PFSK-1 (cell line): ENCODE measurements at regions not wholly inside any gene's neighbourhood (a gene's known extent, or its start where the extent isn't known, plus 50 kb on each side); places are given as distances from the start of the nearest gene placed in this dataset.

Experiments used
- FOXP2 ChIP-seq: optimal IDR thresholded peaks from 2 replicates; pipeline ENCODE3; 2011; ENCODE audit warnings: borderline replicate concordance, control low read depth, inconsistent platforms; ENCODE audit not compliant: insufficient read depth; ENCODE audit errors: extremely low read length, extremely low read depth
- POLR2AphosphoS5 ChIP-seq: IDR thresholded peaks from 2 replicates; pipeline ENCODE4 v1.6.1; 2012; ENCODE audit warnings: low read depth, mild to moderate bottlenecking, control low read depth, low read length, moderate library complexity
- SIN3A ChIP-seq: IDR thresholded peaks from 2 replicates; pipeline ENCODE4 v1.6.1; 2012; ENCODE audit warnings: mild to moderate bottlenecking, low read length, moderate library complexity, borderline replicate concordance; ENCODE audit not compliant: insufficient read depth
- TAF1 ChIP-seq: IDR thresholded peaks from 2 replicates; pipeline ENCODE4 v1.6.1; 2012; ENCODE audit warnings: low read length, control low read depth, borderline replicate concordance; ENCODE audit not compliant: insufficient read depth
- TF ChIP-seq, protein P1 (sequence below), 2 experiments: IDR thresholded peaks; 2 replicates each; pipeline versions ENCODE4 v1.6.1 to v1.8.0; 2011 to 2012; ENCODE audit warnings: low read depth in 2 of 2, low read length in 2 of 2, control low read depth in 1 of 2, inconsistent platforms in 1 of 2, mild to moderate bottlenecking in 1 of 2, moderate library complexity in 1 of 2; ENCODE audit not compliant: insufficient read depth in 1 of 2

DNA sequence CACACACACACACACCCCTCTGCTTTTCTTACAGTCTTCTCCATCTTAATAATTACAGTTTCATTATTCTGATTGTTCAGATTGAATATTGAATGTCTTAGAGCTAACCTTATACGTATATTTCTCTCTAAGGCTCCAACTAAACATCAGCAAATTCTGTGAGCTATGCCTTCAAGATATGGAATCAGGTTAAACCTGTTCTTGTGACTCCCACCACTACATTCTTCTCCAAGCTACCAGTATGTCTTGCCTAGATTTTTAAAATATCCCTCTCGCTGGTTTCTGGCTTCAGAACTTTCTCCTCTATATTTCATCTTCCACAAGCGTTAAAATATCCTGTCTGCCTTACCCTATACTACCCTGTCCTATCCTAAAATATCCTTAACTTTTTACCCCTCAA, 1346.4 kb upstream of the CDH2 start:
- TF ChIP-seq, protein P1, sequence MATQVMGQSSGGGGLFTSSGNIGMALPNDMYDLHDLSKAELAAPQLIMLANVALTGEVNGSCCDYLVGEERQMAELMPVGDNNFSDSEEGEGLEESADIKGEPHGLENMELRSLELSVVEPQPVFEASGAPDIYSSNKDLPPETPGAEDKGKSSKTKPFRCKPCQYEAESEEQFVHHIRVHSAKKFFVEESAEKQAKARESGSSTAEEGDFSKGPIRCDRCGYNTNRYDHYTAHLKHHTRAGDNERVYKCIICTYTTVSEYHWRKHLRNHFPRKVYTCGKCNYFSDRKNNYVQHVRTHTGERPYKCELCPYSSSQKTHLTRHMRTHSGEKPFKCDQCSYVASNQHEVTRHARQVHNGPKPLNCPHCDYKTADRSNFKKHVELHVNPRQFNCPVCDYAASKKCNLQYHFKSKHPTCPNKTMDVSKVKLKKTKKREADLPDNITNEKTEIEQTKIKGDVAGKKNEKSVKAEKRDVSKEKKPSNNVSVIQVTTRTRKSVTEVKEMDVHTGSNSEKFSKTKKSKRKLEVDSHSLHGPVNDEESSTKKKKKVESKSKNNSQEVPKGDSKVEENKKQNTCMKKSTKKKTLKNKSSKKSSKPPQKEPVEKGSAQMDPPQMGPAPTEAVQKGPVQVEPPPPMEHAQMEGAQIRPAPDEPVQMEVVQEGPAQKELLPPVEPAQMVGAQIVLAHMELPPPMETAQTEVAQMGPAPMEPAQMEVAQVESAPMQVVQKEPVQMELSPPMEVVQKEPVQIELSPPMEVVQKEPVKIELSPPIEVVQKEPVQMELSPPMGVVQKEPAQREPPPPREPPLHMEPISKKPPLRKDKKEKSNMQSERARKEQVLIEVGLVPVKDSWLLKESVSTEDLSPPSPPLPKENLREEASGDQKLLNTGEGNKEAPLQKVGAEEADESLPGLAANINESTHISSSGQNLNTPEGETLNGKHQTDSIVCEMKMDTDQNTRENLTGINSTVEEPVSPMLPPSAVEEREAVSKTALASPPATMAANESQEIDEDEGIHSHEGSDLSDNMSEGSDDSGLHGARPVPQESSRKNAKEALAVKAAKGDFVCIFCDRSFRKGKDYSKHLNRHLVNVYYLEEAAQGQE (IDR thresholded peaks at IDR 0.05; ENCODE audit: insufficient read depth in 1 of 2, low read depth in 2 of 2, low read length in 2 of 2), result no peak
- TF ChIP-seq TAF1, result no peak
- TF ChIP-seq POLR2AphosphoS5, result no peak
- TF ChIP-seq FOXP2, result no peak
- TF ChIP-seq SIN3A, result no peak

DNA sequence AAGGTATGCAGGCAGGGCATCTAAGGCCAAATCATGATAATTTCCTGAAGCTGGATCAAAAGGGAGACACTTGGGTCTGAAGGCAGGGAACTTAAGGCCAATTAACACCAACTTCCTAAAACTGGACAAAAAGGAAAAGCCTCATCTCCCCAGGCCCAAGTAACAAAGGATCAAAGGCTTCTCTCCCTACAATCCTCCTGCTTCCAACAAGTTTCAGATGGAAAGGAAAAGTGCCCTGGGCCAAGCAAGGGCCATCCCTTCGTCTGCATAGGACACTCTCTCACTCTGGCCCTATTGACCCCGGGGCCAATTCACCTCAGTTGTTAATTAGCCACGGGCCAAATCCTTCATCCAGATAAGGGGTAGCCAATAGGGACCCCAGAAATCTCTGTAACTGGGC, 1335.8 kb upstream of the CDH2 start:
- TF ChIP-seq SIN3A, result no peak
- TF ChIP-seq, protein P1 (IDR thresholded peaks at IDR 0.05; ENCODE audit: insufficient read depth in 1 of 2, low read depth in 2 of 2, low read length in 2 of 2), result no peak
- no peak for TF ChIP-seq POLR2AphosphoS5
- no peak for TF ChIP-seq TAF1
- no peak for TF ChIP-seq FOXP2

DNA sequence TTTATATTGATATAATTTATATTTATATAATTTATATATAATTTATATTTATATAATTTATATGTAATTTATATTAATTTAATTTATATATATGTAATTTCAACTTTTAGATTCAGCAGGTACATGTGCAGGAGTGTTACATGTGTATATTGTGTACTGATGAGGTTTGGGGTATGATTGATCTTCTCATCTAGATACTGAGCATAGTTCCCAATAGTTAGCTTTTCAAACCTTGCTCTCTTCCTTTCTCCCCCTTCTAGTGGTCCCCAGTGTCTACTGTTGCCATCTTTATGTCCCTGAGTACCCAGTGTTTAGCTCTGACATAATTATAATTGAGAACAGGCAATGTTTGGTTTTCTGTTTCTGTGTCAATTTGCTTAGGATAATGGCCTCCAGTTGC, 1335.3 kb upstream of the CDH2 start:
- TF ChIP-seq TAF1, result no peak
- TF ChIP-seq, protein P1 (IDR thresholded peaks at IDR 0.05; ENCODE audit: insufficient read depth in 1 of 2, low read depth in 2 of 2, low read length in 2 of 2), result no peak
- no peak for TF ChIP-seq FOXP2
- no peak for TF ChIP-seq POLR2AphosphoS5
- no peak for TF ChIP-seq SIN3A

DNA sequence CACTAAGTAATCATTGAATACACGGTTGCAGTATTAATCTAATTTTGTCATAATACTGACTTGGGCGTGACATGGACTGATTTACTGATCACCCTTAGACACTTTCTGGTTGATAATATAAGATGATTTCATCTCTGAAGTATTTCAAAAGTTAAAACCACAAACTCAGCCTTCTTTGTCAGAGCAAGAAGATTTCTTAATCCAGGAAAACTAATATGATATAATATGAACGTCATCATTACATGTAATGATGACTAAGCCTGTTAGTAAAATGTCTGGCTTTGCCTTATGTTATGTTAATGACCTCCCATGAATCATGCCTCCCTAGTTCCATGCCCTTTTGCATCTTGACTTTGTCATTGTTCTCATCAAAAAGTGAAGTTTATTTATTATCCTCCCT, 1325.0 kb upstream of the CDH2 start:
- no peak for TF ChIP-seq POLR2AphosphoS5

DNA sequence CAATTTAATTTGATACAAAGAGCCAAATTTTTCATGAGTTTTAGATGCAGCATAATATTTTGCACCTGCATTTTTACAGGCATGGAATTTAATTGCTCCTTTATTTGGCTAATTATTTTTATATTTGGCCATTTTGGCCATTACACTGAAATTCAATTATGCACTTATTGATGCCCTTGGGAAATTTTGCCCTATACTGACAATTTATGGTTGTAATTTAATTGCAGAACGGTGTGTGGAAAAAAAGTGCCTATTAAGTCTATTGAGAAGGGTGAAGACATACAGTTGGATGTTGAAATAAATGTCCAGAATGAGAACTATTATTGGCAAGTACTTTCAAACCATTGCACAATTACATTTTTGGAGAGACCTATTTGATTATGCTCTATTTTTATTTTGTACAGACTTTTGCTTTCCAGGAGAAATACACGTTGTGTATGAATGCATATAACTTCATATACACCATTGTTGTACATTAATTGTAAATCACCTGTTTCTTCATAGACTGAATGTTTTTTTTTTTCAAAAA, 1319.3 kb upstream of the CDH2 start:
- TF ChIP-seq, protein P1 (IDR thresholded peaks at IDR 0.05; ENCODE audit: insufficient read depth in 1 of 2, low read depth in 2 of 2, low read length in 2 of 2), result no peak
- no peak for TF ChIP-seq SIN3A
- no peak for TF ChIP-seq FOXP2
- TF ChIP-seq TAF1, result no peak
- no peak for TF ChIP-seq POLR2AphosphoS5
